ENCODE measurements at regions not wholly inside any gene's neighbourhood (a gene's known extent, or its start where the extent isn't known, plus 50 kb on each side); places are given as distances from the start of the nearest gene placed in this dataset.

DNA sequence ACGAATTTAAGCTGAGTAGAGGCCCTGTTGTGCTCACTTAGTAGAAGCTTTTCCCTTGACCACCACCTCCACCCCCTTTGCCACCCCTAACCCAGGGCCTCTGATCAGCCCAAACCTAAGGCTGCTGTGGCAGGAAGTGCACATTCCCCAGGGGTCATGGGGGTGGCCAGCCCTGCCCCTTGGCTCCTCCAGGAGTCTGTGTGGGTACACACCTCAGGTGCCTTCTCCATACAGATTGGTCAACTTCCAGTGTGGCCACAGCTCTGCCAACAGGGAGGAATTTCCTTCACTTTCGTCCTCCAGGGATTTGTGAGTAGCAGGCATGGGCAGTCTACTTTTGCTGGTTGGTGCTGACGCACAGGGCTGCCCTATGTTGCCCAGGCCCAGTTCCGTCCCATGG, 249.9 kb upstream of the ZNF32 start:
- TF ChIP-seq FOXJ3 (CRISPR knock-in tag; IDR thresholded peaks at IDR 0.05) (no peak), JUND (IDR thresholded peaks at IDR 0.05) (no peak), RAD21 (IDR thresholded peaks at IDR 0.05; ENCODE audit: low read length) (no peak), GATA2 (CRISPR knock-in tag; IDR thresholded peaks at IDR 0.05) (no peak), RXRA (IDR thresholded peaks at IDR 0.05; ENCODE audit: borderline replicate concordance, low read depth) (no peak), YY1 (IDR thresholded peaks at IDR 0.05; ENCODE audit: low read depth) (no peak), REST (IDR thresholded peaks at IDR 0.05; ENCODE audit: low read depth, low read length) (no peak)
- TF ChIP-seq, protein P1, sequence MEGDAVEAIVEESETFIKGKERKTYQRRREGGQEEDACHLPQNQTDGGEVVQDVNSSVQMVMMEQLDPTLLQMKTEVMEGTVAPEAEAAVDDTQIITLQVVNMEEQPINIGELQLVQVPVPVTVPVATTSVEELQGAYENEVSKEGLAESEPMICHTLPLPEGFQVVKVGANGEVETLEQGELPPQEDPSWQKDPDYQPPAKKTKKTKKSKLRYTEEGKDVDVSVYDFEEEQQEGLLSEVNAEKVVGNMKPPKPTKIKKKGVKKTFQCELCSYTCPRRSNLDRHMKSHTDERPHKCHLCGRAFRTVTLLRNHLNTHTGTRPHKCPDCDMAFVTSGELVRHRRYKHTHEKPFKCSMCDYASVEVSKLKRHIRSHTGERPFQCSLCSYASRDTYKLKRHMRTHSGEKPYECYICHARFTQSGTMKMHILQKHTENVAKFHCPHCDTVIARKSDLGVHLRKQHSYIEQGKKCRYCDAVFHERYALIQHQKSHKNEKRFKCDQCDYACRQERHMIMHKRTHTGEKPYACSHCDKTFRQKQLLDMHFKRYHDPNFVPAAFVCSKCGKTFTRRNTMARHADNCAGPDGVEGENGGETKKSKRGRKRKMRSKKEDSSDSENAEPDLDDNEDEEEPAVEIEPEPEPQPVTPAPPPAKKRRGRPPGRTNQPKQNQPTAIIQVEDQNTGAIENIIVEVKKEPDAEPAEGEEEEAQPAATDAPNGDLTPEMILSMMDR (IDR thresholded peaks at IDR 0.05): no peak
- TF ChIP-seq, protein P2, sequence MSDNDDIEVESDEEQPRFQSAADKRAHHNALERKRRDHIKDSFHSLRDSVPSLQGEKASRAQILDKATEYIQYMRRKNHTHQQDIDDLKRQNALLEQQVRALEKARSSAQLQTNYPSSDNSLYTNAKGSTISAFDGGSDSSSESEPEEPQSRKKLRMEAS (IDR thresholded peaks at IDR 0.05; ENCODE audit: low read depth): no peak
- TF ChIP-seq, protein P3, sequence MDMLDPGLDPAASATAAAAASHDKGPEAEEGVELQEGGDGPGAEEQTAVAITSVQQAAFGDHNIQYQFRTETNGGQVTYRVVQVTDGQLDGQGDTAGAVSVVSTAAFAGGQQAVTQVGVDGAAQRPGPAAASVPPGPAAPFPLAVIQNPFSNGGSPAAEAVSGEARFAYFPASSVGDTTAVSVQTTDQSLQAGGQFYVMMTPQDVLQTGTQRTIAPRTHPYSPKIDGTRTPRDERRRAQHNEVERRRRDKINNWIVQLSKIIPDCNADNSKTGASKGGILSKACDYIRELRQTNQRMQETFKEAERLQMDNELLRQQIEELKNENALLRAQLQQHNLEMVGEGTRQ (IDR thresholded peaks at IDR 0.05; ENCODE audit: borderline replicate concordance, low read depth, low read length): no peak
- TF ChIP-seq, protein P4, sequence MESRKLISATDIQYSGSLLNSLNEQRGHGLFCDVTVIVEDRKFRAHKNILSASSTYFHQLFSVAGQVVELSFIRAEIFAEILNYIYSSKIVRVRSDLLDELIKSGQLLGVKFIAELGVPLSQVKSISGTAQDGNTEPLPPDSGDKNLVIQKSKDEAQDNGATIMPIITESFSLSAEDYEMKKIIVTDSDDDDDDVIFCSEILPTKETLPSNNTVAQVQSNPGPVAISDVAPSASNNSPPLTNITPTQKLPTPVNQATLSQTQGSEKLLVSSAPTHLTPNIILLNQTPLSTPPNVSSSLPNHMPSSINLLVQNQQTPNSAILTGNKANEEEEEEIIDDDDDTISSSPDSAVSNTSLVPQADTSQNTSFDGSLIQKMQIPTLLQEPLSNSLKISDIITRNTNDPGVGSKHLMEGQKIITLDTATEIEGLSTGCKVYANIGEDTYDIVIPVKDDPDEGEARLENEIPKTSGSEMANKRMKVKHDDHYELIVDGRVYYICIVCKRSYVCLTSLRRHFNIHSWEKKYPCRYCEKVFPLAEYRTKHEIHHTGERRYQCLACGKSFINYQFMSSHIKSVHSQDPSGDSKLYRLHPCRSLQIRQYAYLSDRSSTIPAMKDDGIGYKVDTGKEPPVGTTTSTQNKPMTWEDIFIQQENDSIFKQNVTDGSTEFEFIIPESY (IDR thresholded peaks at IDR 0.05; ENCODE audit: borderline replicate concordance, low read depth): no peak
